WTC11 (cell line): ENCODE measurements at regions not wholly inside any gene's neighbourhood (a gene's known extent, or its start where the extent isn't known, plus 50 kb on each side); places are given as distances from the start of the nearest gene placed in this dataset.

ENCODE experiments used
- ATAC-seq: fragments of 200-7000 bp; cut with Tn5 transposase; 2 replicates; pipeline ENCODE4 v1.10.0; 2021; ENCODE audit warnings: mild to moderate bottlenecking, moderate library complexity
- CTCF ChIA-PET: fragments of 300-600 bp; sonication (Branson Sonifier 250); formaldehyde crosslinking; loops from one replicate; lab custom pipeline; 2021; ENCODE audit warnings: antibody characterized with exemption; lab: Charles Lee
- POLR2A ChIA-PET: fragments of 350-600 bp; sonication (Branson Sonifier 250); formaldehyde crosslinking; loops from one replicate; lab custom pipeline; 2021; ENCODE audit warnings: antibody characterized with exemption; lab: Charles Lee
- DNase-seq: peaks from one replicate; pipeline ENCODE4 v3.0.0; 2021; ENCODE audit warnings: low spot score
- H3K27ac Mint-ChIP-seq: 2 replicates; pipeline ENCODE4 v1.8.0; 2021; ENCODE audit warnings: mixed read lengths
- H3K27me3 Mint-ChIP-seq: 2 replicates; pipeline ENCODE4 v1.8.0; 2021; ENCODE audit warnings: low read depth, mild to moderate bottlenecking, moderate library complexity, mixed read lengths
- H3K36me3 Mint-ChIP-seq: 2 replicates; pipeline ENCODE4 v1.8.0; 2021; ENCODE audit warnings: mixed read lengths
- H3K4me1 Mint-ChIP-seq: 2 replicates; pipeline ENCODE4 v1.8.0; 2022; ENCODE audit warnings: mixed read lengths
- H3K4me3 Mint-ChIP-seq: 2 replicates; pipeline ENCODE4 v1.8.0; 2021; ENCODE audit warnings: mild to moderate bottlenecking, moderate library complexity, mixed read lengths
- H3K9me3 Mint-ChIP-seq: 2 replicates; pipeline ENCODE4 v1.8.0; 2021; ENCODE audit warnings: mixed read lengths
- CBFB ChIP-seq: sonication (generic); formaldehyde crosslinking; IDR thresholded peaks from 2 replicates; pipeline ENCODE4 v1.8.1; 2022; ENCODE audit warnings: mild to moderate bottlenecking, low read depth, missing genetic modification reagents
- ETV6 ChIP-seq: sonication (generic); formaldehyde crosslinking; IDR thresholded peaks from 2 replicates; pipeline ENCODE4 v1.8.1; 2022; ENCODE audit warnings: mild to moderate bottlenecking, missing genetic modification reagents
- FOXJ3 ChIP-seq: sonication (generic); formaldehyde crosslinking; IDR thresholded peaks from 2 replicates; pipeline ENCODE4 v1.9.0; 2021; ENCODE audit warnings: missing genetic modification reagents, mild to moderate bottlenecking, borderline replicate concordance
- GTF2I ChIP-seq: fragments of 250-450 bp; sonication (Bioruptor Pico); conservative IDR thresholded peaks from 2 replicates; pipeline ENCODE4 v1.4.0; 2021; ENCODE audit warnings: mild to moderate bottlenecking
- JAZF1 ChIP-seq: fragments of 250-450 bp; sonication (Bioruptor Pico); IDR thresholded peaks from 2 replicates; pipeline ENCODE4 v1.9.0; 2021; ENCODE audit warnings: moderate library complexity, mild to moderate bottlenecking, inconsistent platforms
- JUN ChIP-seq: sonication (generic); formaldehyde crosslinking; IDR thresholded peaks from 2 replicates; pipeline ENCODE4 v1.8.0; 2023; ENCODE audit warnings: mild to moderate bottlenecking, missing genetic modification reagents
- KAT7 ChIP-seq: sonication (generic); formaldehyde crosslinking; IDR thresholded peaks from 2 replicates; pipeline ENCODE4 v1.8.1; 2023; ENCODE audit warnings: missing genetic modification reagents, mild to moderate bottlenecking, borderline replicate concordance
- SMAD3 ChIP-seq: sonication (generic); formaldehyde crosslinking; IDR thresholded peaks from 2 replicates; pipeline ENCODE4 v1.8.0; 2022; ENCODE audit warnings: missing genetic modification reagents, mild to moderate bottlenecking, borderline replicate concordance
- SOX15 ChIP-seq: fragments of 250-450 bp; sonication (Bioruptor Pico); IDR thresholded peaks from 2 replicates; pipeline ENCODE4 v1.9.0; 2021; ENCODE audit warnings: mild to moderate bottlenecking
- SP1 ChIP-seq: sonication (generic); formaldehyde crosslinking; conservative IDR thresholded peaks from 2 replicates; pipeline ENCODE4 v1.8.1; 2022; ENCODE audit warnings: missing genetic modification reagents
- TP53 ChIP-seq: sonication (generic); formaldehyde crosslinking; IDR thresholded peaks from 2 replicates; pipeline ENCODE4 v1.8.1; 2023; ENCODE audit warnings: mild to moderate bottlenecking, missing genetic modification reagents
- ZNF219 ChIP-seq: sonication (generic); formaldehyde crosslinking; IDR thresholded peaks from 2 replicates; pipeline ENCODE4 v1.8.0; 2023; ENCODE audit warnings: missing genetic modification reagents, mild to moderate bottlenecking, borderline replicate concordance
- ZNF263 ChIP-seq: sonication (generic); formaldehyde crosslinking; IDR thresholded peaks from 2 replicates; pipeline ENCODE4 v1.8.1; 2022; ENCODE audit warnings: low read depth, mild to moderate bottlenecking, moderate library complexity, missing genetic modification reagents
- ZNF396 ChIP-seq: fragments of 250-450 bp; sonication (Bioruptor Pico); IDR thresholded peaks from 2 replicates; pipeline ENCODE4 v1.8.0; 2021; ENCODE audit warnings: mild to moderate bottlenecking, moderate library complexity, borderline replicate concordance
- TF ChIP-seq, protein P1 (sequence below): sonication (generic); formaldehyde crosslinking; IDR thresholded peaks from 2 replicates; pipeline ENCODE4 v1.8.1; 2022; ENCODE audit warnings: low read depth, mild to moderate bottlenecking, moderate library complexity, missing genetic modification reagents, borderline replicate concordance
- TF ChIP-seq, protein P2 (sequence below): sonication (generic); formaldehyde crosslinking; IDR thresholded peaks from 2 replicates; pipeline ENCODE4 v1.8.0; 2023; ENCODE audit warnings: missing genetic modification reagents, mild to moderate bottlenecking, borderline replicate concordance
- TF ChIP-seq, protein P3 (sequence below): sonication (generic); formaldehyde crosslinking; IDR thresholded peaks from 2 replicates; pipeline ENCODE4 v1.8.1; 2023; ENCODE audit warnings: mild to moderate bottlenecking, moderate library complexity, missing genetic modification reagents

DNA sequence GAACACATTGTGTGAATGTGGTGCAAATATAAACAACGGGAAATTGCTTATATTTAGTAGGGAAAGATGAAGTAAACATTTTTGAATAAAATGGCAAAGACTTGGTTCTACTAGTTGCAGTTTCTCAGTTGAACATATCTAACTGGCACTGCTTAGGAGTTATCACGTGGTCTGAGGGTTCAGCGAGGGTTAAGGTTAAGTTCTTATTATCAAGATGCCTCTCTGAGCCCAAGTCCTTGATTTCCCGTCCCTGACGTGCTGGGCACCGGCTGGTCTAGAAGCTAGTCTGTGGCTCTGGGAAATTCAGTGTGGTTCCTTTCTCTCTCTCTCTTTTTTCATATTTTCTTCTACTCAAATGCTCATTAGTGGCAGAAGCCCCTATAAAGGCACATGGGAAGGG, 81.6 kb upstream of the PITX1 start:
- Mint-ChIP-seq H3K4me3 (no peak overlapping the region), H3K27me3 (peaks cover 5% of the 10 kb centered on the region), H3K9me3 (no peaks in the 10 kb centered on the region), H3K27ac (no peak overlapping the region), H3K4me1 (no peaks in the 10 kb centered on the region)
- ATAC-seq: no peak
- CTCF ChIA-PET: no interaction called here
- no peak for TF ChIP-seq ZNF263 (CRISPR knock-in tag)
- TF ChIP-seq SOX15 (CRISPR knock-in tag): no peak
- TF ChIP-seq GTF2I (CRISPR knock-in tag): no peak
- TF ChIP-seq, protein P1, sequence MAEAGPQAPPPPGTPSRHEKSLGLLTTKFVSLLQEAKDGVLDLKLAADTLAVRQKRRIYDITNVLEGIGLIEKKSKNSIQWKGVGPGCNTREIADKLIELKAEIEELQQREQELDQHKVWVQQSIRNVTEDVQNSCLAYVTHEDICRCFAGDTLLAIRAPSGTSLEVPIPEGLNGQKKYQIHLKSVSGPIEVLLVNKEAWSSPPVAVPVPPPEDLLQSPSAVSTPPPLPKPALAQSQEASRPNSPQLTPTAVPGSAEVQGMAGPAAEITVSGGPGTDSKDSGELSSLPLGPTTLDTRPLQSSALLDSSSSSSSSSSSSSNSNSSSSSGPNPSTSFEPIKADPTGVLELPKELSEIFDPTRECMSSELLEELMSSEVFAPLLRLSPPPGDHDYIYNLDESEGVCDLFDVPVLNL (CRISPR knock-in tag): no peak
- TF ChIP-seq JAZF1 (CRISPR knock-in tag): no peak
- no peak for TF ChIP-seq TP53 (CRISPR knock-in tag)
- no peak for TF ChIP-seq SMAD3 (CRISPR knock-in tag)
- TF ChIP-seq, protein P2, sequence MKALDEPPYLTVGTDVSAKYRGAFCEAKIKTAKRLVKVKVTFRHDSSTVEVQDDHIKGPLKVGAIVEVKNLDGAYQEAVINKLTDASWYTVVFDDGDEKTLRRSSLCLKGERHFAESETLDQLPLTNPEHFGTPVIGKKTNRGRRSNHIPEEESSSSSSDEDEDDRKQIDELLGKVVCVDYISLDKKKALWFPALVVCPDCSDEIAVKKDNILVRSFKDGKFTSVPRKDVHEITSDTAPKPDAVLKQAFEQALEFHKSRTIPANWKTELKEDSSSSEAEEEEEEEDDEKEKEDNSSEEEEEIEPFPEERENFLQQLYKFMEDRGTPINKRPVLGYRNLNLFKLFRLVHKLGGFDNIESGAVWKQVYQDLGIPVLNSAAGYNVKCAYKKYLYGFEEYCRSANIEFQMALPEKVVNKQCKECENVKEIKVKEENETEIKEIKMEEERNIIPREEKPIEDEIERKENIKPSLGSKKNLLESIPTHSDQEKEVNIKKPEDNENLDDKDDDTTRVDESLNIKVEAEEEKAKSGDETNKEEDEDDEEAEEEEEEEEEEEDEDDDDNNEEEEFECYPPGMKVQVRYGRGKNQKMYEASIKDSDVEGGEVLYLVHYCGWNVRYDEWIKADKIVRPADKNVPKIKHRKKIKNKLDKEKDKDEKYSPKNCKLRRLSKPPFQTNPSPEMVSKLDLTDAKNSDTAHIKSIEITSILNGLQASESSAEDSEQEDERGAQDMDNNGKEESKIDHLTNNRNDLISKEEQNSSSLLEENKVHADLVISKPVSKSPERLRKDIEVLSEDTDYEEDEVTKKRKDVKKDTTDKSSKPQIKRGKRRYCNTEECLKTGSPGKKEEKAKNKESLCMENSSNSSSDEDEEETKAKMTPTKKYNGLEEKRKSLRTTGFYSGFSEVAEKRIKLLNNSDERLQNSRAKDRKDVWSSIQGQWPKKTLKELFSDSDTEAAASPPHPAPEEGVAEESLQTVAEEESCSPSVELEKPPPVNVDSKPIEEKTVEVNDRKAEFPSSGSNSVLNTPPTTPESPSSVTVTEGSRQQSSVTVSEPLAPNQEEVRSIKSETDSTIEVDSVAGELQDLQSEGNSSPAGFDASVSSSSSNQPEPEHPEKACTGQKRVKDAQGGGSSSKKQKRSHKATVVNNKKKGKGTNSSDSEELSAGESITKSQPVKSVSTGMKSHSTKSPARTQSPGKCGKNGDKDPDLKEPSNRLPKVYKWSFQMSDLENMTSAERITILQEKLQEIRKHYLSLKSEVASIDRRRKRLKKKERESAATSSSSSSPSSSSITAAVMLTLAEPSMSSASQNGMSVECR (CRISPR knock-in tag): no peak
- no peak for TF ChIP-seq FOXJ3 (CRISPR knock-in tag)
- no peak for TF ChIP-seq JUN (CRISPR knock-in tag)
- no peak for TF ChIP-seq CBFB
- no peak for TF ChIP-seq KAT7 (CRISPR knock-in tag)
- TF ChIP-seq, protein P3, sequence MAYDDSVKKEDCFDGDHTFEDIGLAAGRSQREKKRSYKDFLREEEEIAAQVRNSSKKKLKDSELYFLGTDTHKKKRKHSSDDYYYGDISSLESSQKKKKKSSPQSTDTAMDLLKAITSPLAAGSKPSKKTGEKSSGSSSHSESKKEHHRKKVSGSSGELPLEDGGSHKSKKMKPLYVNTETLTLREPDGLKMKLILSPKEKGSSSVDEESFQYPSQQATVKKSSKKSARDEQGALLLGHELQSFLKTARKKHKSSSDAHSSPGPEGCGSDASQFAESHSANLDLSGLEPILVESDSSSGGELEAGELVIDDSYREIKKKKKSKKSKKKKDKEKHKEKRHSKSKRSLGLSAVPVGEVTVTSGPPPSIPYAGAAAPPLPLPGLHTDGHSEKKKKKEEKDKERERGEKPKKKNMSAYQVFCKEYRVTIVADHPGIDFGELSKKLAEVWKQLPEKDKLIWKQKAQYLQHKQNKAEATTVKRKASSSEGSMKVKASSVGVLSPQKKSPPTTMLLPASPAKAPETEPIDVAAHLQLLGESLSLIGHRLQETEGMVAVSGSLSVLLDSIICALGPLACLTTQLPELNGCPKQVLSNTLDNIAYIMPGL: no peak
- no peak for TF ChIP-seq SP1 (CRISPR knock-in tag)
- TF ChIP-seq ZNF396 (CRISPR knock-in tag): no peak
- TF ChIP-seq, all 79 proteins: peak for 0
- H3K36me3 Mint-ChIP-seq: no peaks in the 10 kb centered on the region
- POLR2A ChIA-PET: no interaction called here
- no peak for DNase-seq

DNA sequence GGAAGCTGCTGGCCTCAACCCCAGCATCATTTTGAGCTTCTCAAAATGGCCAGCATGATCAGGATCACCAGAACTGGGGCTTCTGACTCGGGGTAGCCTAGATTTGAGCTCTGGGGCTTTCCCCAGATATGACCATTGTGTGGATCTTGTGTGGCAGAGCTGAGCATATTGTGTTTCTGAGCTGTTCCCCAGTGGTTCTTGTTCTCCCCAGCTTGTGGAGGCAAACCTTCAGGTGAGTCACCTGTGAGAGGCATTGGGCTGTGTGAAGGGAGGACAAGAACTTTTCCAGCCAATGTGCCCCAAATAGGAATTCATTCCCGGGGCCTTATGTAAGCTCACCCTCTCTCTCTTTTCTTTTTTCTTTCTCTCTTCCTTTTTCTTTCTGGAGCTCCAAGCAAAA, 80.7 kb upstream of the PITX1 start:
- ChIA-PET CTCF (interaction anchor here (0.9 kb wide), 1 partner anchor 9 kb away, joined by 4 read pairs; no protein-coding TSS in a partner anchor), POLR2A (interaction anchor here (0.5 kb wide), 1 partner anchor 343 kb away, joined by 3 read pairs; no protein-coding TSS in a partner anchor)
- H3K4me1 Mint-ChIP-seq: no peaks in the 10 kb centered on the region
- ATAC-seq (no peak), DNase-seq (no peak)
- no peak overlapping the region for H3K4me3 Mint-ChIP-seq
- TF ChIP-seq FOXJ3 (CRISPR knock-in tag) (no peak), ZNF219 (CRISPR knock-in tag) (no peak), ETV6 (CRISPR knock-in tag) (no peak)
- no peak overlapping the region for H3K27ac Mint-ChIP-seq
- H3K36me3 Mint-ChIP-seq: no peaks in the 10 kb centered on the region
- H3K9me3 Mint-ChIP-seq: no peaks in the 10 kb centered on the region
- peaks cover 2% of the 10 kb centered on the region; the same call in 1 of the 2 replicates for H3K27me3 Mint-ChIP-seq
